Hepatocyte (in vitro differentiated cells): ENCODE measurements at regions not wholly inside any gene's neighbourhood (a gene's known extent, or its start where the extent isn't known, plus 50 kb on each side); places are given as distances from the start of the nearest gene placed in this dataset.

ENCODE experiments used
- DNase-seq: peaks from one replicate; pipeline ENCODE4 v3.0.0-alpha.2; 2016; ENCODE audit warnings: low spot score
- H2AFZ ChIP-seq: fragments of 200-600 bp; sonication (generic); 2 replicates; pipeline ENCODE4 v1.6.0; 2016; ENCODE audit warnings: antibody characterized with exemption, mild to moderate bottlenecking
- H3K27ac ChIP-seq: fragments of 200-600 bp; sonication (generic); 2 replicates; pipeline ENCODE4 v1.5.1; 2016; ENCODE audit warnings: mild to moderate bottlenecking
- H3K27me3 ChIP-seq: fragments of 200-600 bp; sonication (generic); 2 replicates; pipeline ENCODE4 v1.6.1; 2016
- H3K36me3 ChIP-seq: fragments of 200-600 bp; sonication (generic); replicated peaks from 2 replicates; pipeline ENCODE4 v1.5.1; 2016; ENCODE audit warnings: low read depth; ENCODE audit not compliant: insufficient read depth
- H3K4me1 ChIP-seq: fragments of 200-600 bp; sonication (generic); 2 replicates; pipeline ENCODE4 v1.5.1; 2016; ENCODE audit warnings: mild to moderate bottlenecking, moderate library complexity; ENCODE audit not compliant: insufficient read depth
- H3K4me2 ChIP-seq: fragments of 200-600 bp; sonication (generic); 2 replicates; pipeline ENCODE4 v1.6.0; 2016
- H3K4me3 ChIP-seq: fragments of 200-600 bp; sonication (generic); 2 replicates; pipeline ENCODE4 v1.5.1; 2016; ENCODE audit warnings: mild to moderate bottlenecking
- H3K79me2 ChIP-seq: fragments of 200-600 bp; sonication (generic); 2 replicates; pipeline ENCODE4 v1.6.0; 2017; ENCODE audit warnings: mild to moderate bottlenecking
- H3K9me2 ChIP-seq: fragments of 200-600 bp; sonication (generic); replicated peaks from 2 replicates; pipeline ENCODE4 v1.6.0; 2017; ENCODE audit warnings: mild to moderate bottlenecking; ENCODE audit not compliant: insufficient read depth
- H3K9me3 ChIP-seq: fragments of 200-600 bp; sonication (generic); 2 replicates; pipeline ENCODE4 v1.5.1; 2016; ENCODE audit warnings: low read depth, mild to moderate bottlenecking
- H4K20me1 ChIP-seq: fragments of 200-600 bp; sonication (generic); 2 replicates; pipeline ENCODE4 v1.6.0; 2016; ENCODE audit warnings: mild to moderate bottlenecking; ENCODE audit not compliant: insufficient read depth, poor library complexity, severe bottlenecking
- CTCF ChIP-seq: fragments of 200-600 bp; sonication (generic); IDR thresholded peaks from 2 replicates; pipeline ENCODE4 v1.5.1; 2016; ENCODE audit warnings: antibody characterized with exemption, mild to moderate bottlenecking; ENCODE audit not compliant: poor library complexity
- EZH2 ChIP-seq: fragments of 200-600 bp; sonication (generic); IDR thresholded peaks from 2 replicates; pipeline ENCODE4 v1.6.1; 2016; ENCODE audit warnings: antibody characterized with exemption, mild to moderate bottlenecking, borderline replicate concordance
- EZH2phosphoT487 ChIP-seq: fragments of 200-600 bp; sonication (generic); IDR thresholded peaks from one replicate; pipeline ENCODE4 v1.6.1; 2018; ENCODE audit warnings: antibody characterized with exemption, mild to moderate bottlenecking, low read depth, moderate library complexity; ENCODE audit not compliant: unreplicated experiment, severe bottlenecking
- WGBS: methylation state at CpG from one replicate; pipeline ENCODE4 v1.1.6; 2016; ENCODE audit warnings: low lambda C conversion rate; ENCODE audit errors: missing lambda C conversion rate; 5-methylcytosine and 5-hydroxymethylcytosine counted together

GRCh38 chr17:79428988-79429387, 181.9 kb downstream of the RBFOX3 start:
- H3K4me3 ChIP-seq: no peak overlapping the region
- TF ChIP-seq EZH2phosphoT487 (no peak), EZH2 (no peak), CTCF (no peak)
- no peaks in the 10 kb centered on the region for H3K79me2 ChIP-seq
- H4K20me1 ChIP-seq: no peaks in the 10 kb centered on the region
- no peaks in the 10 kb centered on the region for H3K36me3 ChIP-seq
- no peaks in the 10 kb centered on the region for H3K9me3 ChIP-seq
- no peak overlapping the region for H3K4me2 ChIP-seq
- DNase-seq: no peak
- no peaks in the 10 kb centered on the region for H3K9me2 ChIP-seq
- no peak overlapping the region for H3K27ac ChIP-seq
- H2AFZ ChIP-seq: no peak overlapping the region
- no peaks in the 10 kb centered on the region for H3K4me1 ChIP-seq
- WGBS: 90% methylated on average over 12 of the region's 12 CpGs
- peaks cover 2% of the 10 kb centered on the region for H3K27me3 ChIP-seq

- H3K79me2 ChIP-seq: no peaks in the 10 kb centered on the region
- no peaks in the 10 kb centered on the region for H3K9me2 ChIP-seq
- WGBS: 85% methylated on average over 24 of the region's 24 CpGs
- H3K4me1 ChIP-seq: no peaks in the 10 kb centered on the region
- no peaks in the 10 kb centered on the region for H3K36me3 ChIP-seq
- H2AFZ ChIP-seq: no peak overlapping the region
- H3K27me3 ChIP-seq: peaks cover 2% of the 10 kb centered on the region
- no peaks in the 10 kb centered on the region for H4K20me1 ChIP-seq
- H3K4me2 ChIP-seq: no peak overlapping the region
- no peak overlapping the region for H3K4me3 ChIP-seq
- TF ChIP-seq EZH2phosphoT487 (no peak), CTCF (no peak), EZH2 (no peak)
- no peak overlapping the region for H3K27ac ChIP-seq
- no peaks in the 10 kb centered on the region for H3K9me3 ChIP-seq
- DNase-seq: no peak
Observed at GRCh38 chr17:79427621-79428539, 183.0 kb downstream of the RBFOX3 start.

- Histone ChIP-seq H4K20me1 (no peaks in the 10 kb centered on the region), H3K27ac (no peak overlapping the region), H3K4me1 (no peaks in the 10 kb centered on the region), H3K4me2 (no peak overlapping the region), H3K4me3 (no peak overlapping the region), H2AFZ (no peak overlapping the region), H3K9me2 (no peaks in the 10 kb centered on the region), H3K79me2 (no peaks in the 10 kb centered on the region), H3K9me3 (no peaks in the 10 kb centered on the region), H3K36me3 (no peaks in the 10 kb centered on the region), H3K27me3 (no peaks in the 10 kb centered on the region)
- 92% methylated on average over 6 of the region's 14 CpGs for WGBS
- no peak for TF ChIP-seq EZH2phosphoT487
- no peak for TF ChIP-seq EZH2
- TF ChIP-seq CTCF: no peak
- DNase-seq: no peak
Observed at GRCh38 chr17:79425686-79426085, 185.2 kb downstream of the RBFOX3 start.
